Parathyroid adenoma (tissue), 2 donors: ENCODE measurements at regions not wholly inside any gene's neighbourhood (a gene's known extent, or its start where the extent isn't known, plus 50 kb on each side); places are given as distances from the start of the nearest gene placed in this dataset.

Source experiments
- H2AFZ ChIP-seq: fragments of 300-600 bp; sonication (generic); one replicate; pipeline ENCODE4 v1.7.0; 2017; ENCODE audit warnings: antibody characterized with exemption, mild to moderate bottlenecking
- H3K27ac ChIP-seq: fragments of 300-600 bp; sonication (generic); one replicate; pipeline ENCODE4 v1.7.0; 2017
- H3K27me3 ChIP-seq: fragments of 300-600 bp; sonication (generic); one replicate; pipeline ENCODE4 v1.7.0; 2017; ENCODE audit warnings: low read length; ENCODE audit not compliant: control insufficient read depth, insufficient read depth
- H3K36me3 ChIP-seq: fragments of 300-600 bp; sonication (generic); one replicate; pipeline ENCODE4 v1.7.0; 2017; ENCODE audit warnings: low read length; ENCODE audit not compliant: control insufficient read depth, insufficient read depth
- H3K4me1 ChIP-seq: fragments of 300-600 bp; sonication (generic); one replicate; pipeline ENCODE4 v1.7.0; 2017; ENCODE audit warnings: control low read depth
- H3K4me2 ChIP-seq: fragments of 300-600 bp; sonication (generic); one replicate; pipeline ENCODE4 v1.7.0; 2017; ENCODE audit warnings: low read length
- H3K4me3 ChIP-seq: fragments of 300-600 bp; sonication (generic); one replicate; pipeline ENCODE4 v1.7.0; 2017; ENCODE audit warnings: low read depth, low read length
- H3K79me2 ChIP-seq: fragments of 300-600 bp; sonication (generic); one replicate; pipeline ENCODE4 v1.7.0; 2017; ENCODE audit warnings: control low read depth
- H3K9ac ChIP-seq: fragments of 300-600 bp; sonication (generic); one replicate; pipeline ENCODE4 v1.7.0; 2017; ENCODE audit warnings: mild to moderate bottlenecking
- H3K9me3 ChIP-seq: fragments of 300-600 bp; sonication (generic); one replicate; pipeline ENCODE4 v1.7.0; 2017; ENCODE audit warnings: low read length; ENCODE audit not compliant: control insufficient read depth
- TF ChIP-seq, protein P1 (sequence below): fragments of 300-600 bp; sonication (generic); IDR thresholded peaks from one replicate; pipeline ENCODE4 v1.7.0; 2017; ENCODE audit warnings: antibody characterized with exemption, mild to moderate bottlenecking
- donor health status: primary hyperparathyroidism.

DNA sequence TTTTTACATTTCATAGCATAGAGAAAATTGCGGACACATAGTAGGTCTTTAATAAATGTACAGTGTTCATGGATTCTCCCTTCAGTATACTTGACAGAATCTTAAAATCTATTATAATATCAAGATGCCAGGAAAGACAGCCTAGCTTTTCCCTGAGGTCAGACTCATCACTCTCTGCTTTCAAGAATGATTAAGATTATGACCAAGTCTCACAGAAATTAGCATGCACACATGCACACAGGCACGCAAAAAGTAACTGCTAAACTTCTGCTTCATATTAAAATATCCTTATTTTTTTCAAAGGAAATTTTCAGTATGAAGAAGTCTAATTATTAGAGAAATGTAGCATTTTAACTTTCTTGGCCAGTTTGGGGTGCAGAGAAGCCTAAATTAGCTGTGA is 493.8 kb upstream of the NECTIN3 start:
- no peaks in the 10 kb centered on the region for H3K36me3 ChIP-seq
- no peak overlapping the region for H3K27ac ChIP-seq
- H3K27me3 ChIP-seq, result no peaks in the 10 kb centered on the region
- H3K79me2 ChIP-seq, result no peaks in the 10 kb centered on the region
- TF ChIP-seq, protein P1, sequence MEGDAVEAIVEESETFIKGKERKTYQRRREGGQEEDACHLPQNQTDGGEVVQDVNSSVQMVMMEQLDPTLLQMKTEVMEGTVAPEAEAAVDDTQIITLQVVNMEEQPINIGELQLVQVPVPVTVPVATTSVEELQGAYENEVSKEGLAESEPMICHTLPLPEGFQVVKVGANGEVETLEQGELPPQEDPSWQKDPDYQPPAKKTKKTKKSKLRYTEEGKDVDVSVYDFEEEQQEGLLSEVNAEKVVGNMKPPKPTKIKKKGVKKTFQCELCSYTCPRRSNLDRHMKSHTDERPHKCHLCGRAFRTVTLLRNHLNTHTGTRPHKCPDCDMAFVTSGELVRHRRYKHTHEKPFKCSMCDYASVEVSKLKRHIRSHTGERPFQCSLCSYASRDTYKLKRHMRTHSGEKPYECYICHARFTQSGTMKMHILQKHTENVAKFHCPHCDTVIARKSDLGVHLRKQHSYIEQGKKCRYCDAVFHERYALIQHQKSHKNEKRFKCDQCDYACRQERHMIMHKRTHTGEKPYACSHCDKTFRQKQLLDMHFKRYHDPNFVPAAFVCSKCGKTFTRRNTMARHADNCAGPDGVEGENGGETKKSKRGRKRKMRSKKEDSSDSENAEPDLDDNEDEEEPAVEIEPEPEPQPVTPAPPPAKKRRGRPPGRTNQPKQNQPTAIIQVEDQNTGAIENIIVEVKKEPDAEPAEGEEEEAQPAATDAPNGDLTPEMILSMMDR, result no peak
- no peaks in the 10 kb centered on the region for H3K9me3 ChIP-seq
- no peak overlapping the region for H2AFZ ChIP-seq
- H3K9ac ChIP-seq, result no peak overlapping the region
- no peak overlapping the region for H3K4me2 ChIP-seq
- no peak overlapping the region for H3K4me3 ChIP-seq
- H3K4me1 ChIP-seq, result no peaks in the 10 kb centered on the region

DNA sequence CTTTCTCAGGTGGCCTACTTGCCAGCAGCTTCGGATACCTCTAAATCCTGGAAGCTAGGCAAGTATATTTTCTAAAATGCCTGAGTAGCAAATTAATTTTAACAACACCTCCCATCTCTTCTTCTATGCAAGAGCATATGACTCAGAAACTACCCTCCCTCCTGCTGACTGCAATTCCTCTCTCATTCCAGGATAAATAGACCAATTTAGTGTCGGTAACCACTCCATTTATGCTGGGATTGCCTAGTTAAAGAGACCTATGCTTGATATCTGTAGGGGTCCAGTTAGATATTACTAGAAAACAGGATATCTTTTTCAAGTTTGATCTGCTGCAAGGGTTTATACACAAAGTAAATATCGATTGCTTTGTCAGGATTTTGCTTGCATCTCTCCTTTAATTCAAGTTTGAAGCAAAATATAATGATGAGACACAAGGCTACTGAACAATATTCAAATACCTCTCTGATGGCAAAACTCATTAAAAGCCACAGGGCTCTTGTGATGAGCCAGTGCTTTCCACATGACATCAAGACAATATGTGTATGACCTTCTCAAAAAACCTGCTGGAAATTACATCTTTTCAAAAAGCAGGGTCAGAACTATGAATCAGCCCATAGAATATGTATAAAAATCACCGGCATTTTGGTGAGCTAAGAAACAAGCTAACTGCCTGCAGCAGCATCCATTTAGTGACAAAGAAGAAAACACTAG is 491.6 kb upstream of the NECTIN3 start:
- H3K79me2 ChIP-seq, result no peaks in the 10 kb centered on the region
- no peak overlapping the region for H3K9ac ChIP-seq
- no peak overlapping the region for H3K4me2 ChIP-seq
- H3K4me1 ChIP-seq, result no peaks in the 10 kb centered on the region
- H3K27me3 ChIP-seq, result no peaks in the 10 kb centered on the region
- H3K36me3 ChIP-seq, result no peaks in the 10 kb centered on the region
- TF ChIP-seq, protein P1, result no peak
- H2AFZ ChIP-seq, result peak overlapping the region; percentile 14
- no peak overlapping the region for H3K27ac ChIP-seq
- no peak overlapping the region for H3K4me3 ChIP-seq
- H3K9me3 ChIP-seq, result no peaks in the 10 kb centered on the region

DNA sequence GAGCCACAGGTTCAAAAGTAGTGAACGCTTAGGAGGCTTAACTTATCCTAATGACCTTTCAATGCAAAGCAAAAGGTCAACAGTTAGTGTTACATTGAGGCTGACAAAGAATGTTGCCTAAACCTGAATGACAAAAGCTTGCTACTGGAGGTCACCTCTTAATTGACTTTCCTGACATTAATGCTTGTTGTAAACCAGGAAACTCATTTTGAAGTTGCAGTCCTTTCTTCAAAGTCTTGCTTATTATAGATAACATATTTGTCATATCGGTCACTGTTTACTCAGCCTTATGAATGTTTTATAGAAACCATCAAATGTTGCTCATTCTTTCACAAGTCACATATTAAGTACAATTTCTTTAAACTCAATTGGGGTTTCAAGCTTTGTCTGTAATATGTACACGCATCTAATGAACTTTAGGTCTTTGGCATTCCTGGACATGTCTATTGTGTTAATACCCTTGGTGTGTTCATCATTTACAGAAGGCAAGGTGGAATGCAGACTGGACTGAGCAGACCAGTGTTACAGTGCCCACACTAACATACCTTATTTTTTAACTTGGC is 488.2 kb upstream of the NECTIN3 start:
- no peak overlapping the region for H3K4me3 ChIP-seq
- no peaks in the 10 kb centered on the region for H3K4me1 ChIP-seq
- H3K9me3 ChIP-seq, result no peaks in the 10 kb centered on the region
- no peaks in the 10 kb centered on the region for H3K79me2 ChIP-seq
- H3K4me2 ChIP-seq, result no peak overlapping the region
- H2AFZ ChIP-seq, result no peak overlapping the region
- no peaks in the 10 kb centered on the region for H3K27me3 ChIP-seq
- TF ChIP-seq, protein P1, result no peak
- no peaks in the 10 kb centered on the region for H3K36me3 ChIP-seq
- no peak overlapping the region for H3K27ac ChIP-seq
- H3K9ac ChIP-seq, result no peak overlapping the region

DNA sequence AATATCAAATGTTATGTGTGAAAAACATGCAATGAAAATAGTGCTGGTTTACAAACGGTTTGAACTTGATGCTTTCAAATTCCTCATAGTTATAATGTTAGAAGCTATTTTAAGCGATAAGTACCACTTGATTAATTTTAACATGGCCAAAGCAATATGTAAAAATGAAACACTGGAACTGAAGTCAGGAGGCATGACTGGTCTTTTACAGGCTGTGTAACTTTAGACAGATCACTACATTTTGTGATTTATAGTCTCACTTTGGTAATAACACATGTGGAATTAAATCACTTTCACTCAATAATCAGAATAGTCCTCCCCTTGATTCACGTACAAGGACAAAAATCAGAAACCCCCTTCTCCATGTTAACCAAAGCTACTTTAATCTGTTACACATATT is 482.7 kb upstream of the NECTIN3 start:
- no peaks in the 10 kb centered on the region for H3K27me3 ChIP-seq
- no peaks in the 10 kb centered on the region for H3K9me3 ChIP-seq
- H3K9ac ChIP-seq, result no peak overlapping the region
- no peaks in the 10 kb centered on the region for H3K4me1 ChIP-seq
- TF ChIP-seq, protein P1, result no peak
- H3K79me2 ChIP-seq, result no peaks in the 10 kb centered on the region
- no peak overlapping the region for H2AFZ ChIP-seq
- H3K36me3 ChIP-seq, result no peaks in the 10 kb centered on the region
- H3K27ac ChIP-seq, result no peak overlapping the region
- H3K4me3 ChIP-seq, result no peak overlapping the region
- no peak overlapping the region for H3K4me2 ChIP-seq

DNA sequence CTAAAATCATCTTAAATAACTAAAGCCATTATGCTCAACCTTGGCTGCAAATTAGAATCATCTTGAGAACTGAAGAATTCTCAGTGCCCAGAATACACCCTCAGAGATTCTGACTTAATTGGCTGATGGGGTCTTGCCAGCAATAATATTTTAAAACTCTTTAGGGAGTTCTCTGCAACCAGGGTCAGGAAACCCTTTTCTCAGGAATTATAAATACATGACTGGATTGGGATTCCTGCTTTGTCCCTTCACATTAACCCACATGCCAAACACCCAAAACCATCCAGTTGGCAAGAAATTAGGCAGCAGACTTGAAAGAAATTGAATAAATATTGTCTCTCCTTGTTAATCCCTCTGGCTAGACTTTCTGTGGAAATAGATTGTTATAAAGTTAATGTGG is 482.3 kb upstream of the NECTIN3 start:
- H3K9me3 ChIP-seq, result no peaks in the 10 kb centered on the region
- no peak overlapping the region for H3K9ac ChIP-seq
- no peaks in the 10 kb centered on the region for H3K27me3 ChIP-seq
- no peaks in the 10 kb centered on the region for H3K4me1 ChIP-seq
- no peaks in the 10 kb centered on the region for H3K79me2 ChIP-seq
- no peak overlapping the region for H3K4me3 ChIP-seq
- no peaks in the 10 kb centered on the region for H3K36me3 ChIP-seq
- H3K27ac ChIP-seq, result no peak overlapping the region
- no peak overlapping the region for H3K4me2 ChIP-seq
- no peak overlapping the region for H2AFZ ChIP-seq
- TF ChIP-seq, protein P1, result no peak
